ENCODE measurements at regions not wholly inside any gene's neighbourhood (a gene's known extent, or its start where the extent isn't known, plus 50 kb on each side); places are given as distances from the start of the nearest gene placed in this dataset.
A peak's percentile ranks its signal among the peaks of the same experiment; 100 is the strongest.

- Histone ChIP-seq H3K36me3 (ENCODE audit: control insufficient read depth in 2 of 3, insufficient read depth in 3 of 3, low read length in 3 of 3) (no peaks in the 10 kb centered on the region), H3K4me1 (ENCODE audit: control insufficient read depth in 2 of 3, insufficient read depth in 2 of 3, low read depth in 1 of 3, low read length in 3 of 3) (no peaks in the 10 kb centered on the region), H3K4me3 (ENCODE audit: low read length in 3 of 3) (no peak overlapping the region), H3K9me3 (ENCODE audit: control insufficient read depth in 2 of 3, insufficient read depth in 1 of 3, low read length in 3 of 3) (no peaks in the 10 kb centered on the region), H3K9ac (ENCODE audit: low read length in 3 of 3) (no peak overlapping the region), H3K27ac (ENCODE audit: low read depth in 2 of 2, low read length in 2 of 2) (no peak overlapping the region), H3K27me3 (ENCODE audit: control insufficient read depth, insufficient read depth, low read length) (no peaks in the 10 kb centered on the region)
- TF ChIP-seq CTCF (IDR thresholded peaks at IDR 0.05; ENCODE audit: borderline replicate concordance, extremely low read depth, insufficient read depth): no peak
- intact Hi-C loops (cut with DNase I): no loop called here
- FAIRE-seq (no peak), DNase-seq (peak in 3 of 5 donors; percentile 4 to 17 (median 12))
These were observed 149.9 kb upstream of the GALNT15 start for GRCh38 chr3:16024548-16024947.

- Histone ChIP-seq H3K4me3 (ENCODE audit: low read length in 3 of 3) (no peak overlapping the region), H3K9ac (ENCODE audit: low read length in 3 of 3) (no peak overlapping the region), H3K4me1 (ENCODE audit: control insufficient read depth in 2 of 3, insufficient read depth in 2 of 3, low read depth in 1 of 3, low read length in 3 of 3) (no peaks in the 10 kb centered on the region), H3K27me3 (ENCODE audit: control insufficient read depth, insufficient read depth, low read length) (no peaks in the 10 kb centered on the region), H3K36me3 (ENCODE audit: control insufficient read depth in 2 of 3, insufficient read depth in 3 of 3, low read length in 3 of 3) (no peaks in the 10 kb centered on the region), H3K9me3 (ENCODE audit: control insufficient read depth in 2 of 3, insufficient read depth in 1 of 3, low read length in 3 of 3) (no peaks in the 10 kb centered on the region), H3K27ac (ENCODE audit: low read depth in 2 of 2, low read length in 2 of 2) (no peak overlapping the region)
- no peak for FAIRE-seq
- intact Hi-C loops (cut with DNase I): no loop called here
- no peak for TF ChIP-seq CTCF (IDR thresholded peaks at IDR 0.05; ENCODE audit: borderline replicate concordance, extremely low read depth, insufficient read depth)
- DNase-seq: no peak
These were observed 147.7 kb upstream of the GALNT15 start for GRCh38 chr3:16026753-16027152.

GRCh38 chr3:16028604-16029003 lies 145.9 kb upstream of the GALNT15 start:
- Histone ChIP-seq H3K4me3 (ENCODE audit: low read length in 3 of 3) (no peak overlapping the region), H3K9ac (ENCODE audit: low read length in 3 of 3) (no peak overlapping the region), H3K27me3 (ENCODE audit: control insufficient read depth, insufficient read depth, low read length) (no peaks in the 10 kb centered on the region), H3K9me3 (ENCODE audit: control insufficient read depth in 2 of 3, insufficient read depth in 1 of 3, low read length in 3 of 3) (no peaks in the 10 kb centered on the region), H3K27ac (ENCODE audit: low read depth in 2 of 2, low read length in 2 of 2) (no peak overlapping the region), H3K36me3 (ENCODE audit: control insufficient read depth in 2 of 3, insufficient read depth in 3 of 3, low read length in 3 of 3) (no peaks in the 10 kb centered on the region), H3K4me1 (ENCODE audit: control insufficient read depth in 2 of 3, insufficient read depth in 2 of 3, low read depth in 1 of 3, low read length in 3 of 3) (no peaks in the 10 kb centered on the region)
- intact Hi-C loops (cut with DNase I): no loop called here
- FAIRE-seq: no peak
- DNase-seq: no peak
- TF ChIP-seq CTCF (IDR thresholded peaks at IDR 0.05; ENCODE audit: borderline replicate concordance, extremely low read depth, insufficient read depth): no peak

GRCh38 chr3:16030342-16030741 lies 144.1 kb upstream of the GALNT15 start:
- FAIRE-seq: no peak

More at GRCh38 chr3:16030342-16030741, 144.1 kb upstream of the GALNT15 start:
- H3K27ac ChIP-seq (ENCODE audit: low read depth in 2 of 2, low read length in 2 of 2): no peak overlapping the region
- no peaks in the 10 kb centered on the region for H3K36me3 ChIP-seq (ENCODE audit: control insufficient read depth in 2 of 3, insufficient read depth in 3 of 3, low read length in 3 of 3)
- intact Hi-C loops (cut with DNase I): no loop called here
- H3K4me1 ChIP-seq (ENCODE audit: control insufficient read depth in 2 of 3, insufficient read depth in 2 of 3, low read depth in 1 of 3, low read length in 3 of 3): no peaks in the 10 kb centered on the region
- no peaks in the 10 kb centered on the region for H3K9me3 ChIP-seq (ENCODE audit: control insufficient read depth in 2 of 3, insufficient read depth in 1 of 3, low read length in 3 of 3)
- no peaks in the 10 kb centered on the region for H3K27me3 ChIP-seq (ENCODE audit: control insufficient read depth, insufficient read depth, low read length)
- no peak overlapping the region for H3K4me3 ChIP-seq (ENCODE audit: low read length in 3 of 3)
- no peak for DNase-seq
- TF ChIP-seq CTCF (IDR thresholded peaks at IDR 0.05; ENCODE audit: borderline replicate concordance, extremely low read depth, insufficient read depth): no peak
- H3K9ac ChIP-seq (ENCODE audit: low read length in 3 of 3): no peak overlapping the region

Measured in kidney (tissue), 13 donors.